ENCODE measurements at regions not wholly inside any gene's neighbourhood (a gene's known extent, or its start where the extent isn't known, plus 50 kb on each side); places are given as distances from the start of the nearest gene placed in this dataset.

GRCh38 chr2:34853646-34854045 is 1254.5 kb upstream of the FAM98A start:
- Histone ChIP-seq H3K9me3 (ENCODE audit: control insufficient read depth, low read length) (no peaks in the 10 kb centered on the region), H3K4me1 (ENCODE audit: control insufficient read depth, insufficient read depth, low read length, poor library complexity, severe bottlenecking) (no peaks in the 10 kb centered on the region), H3K27ac (ENCODE audit: insufficient read depth, low read length, poor library complexity, severe bottlenecking) (no peak overlapping the region), H3K36me3 (ENCODE audit: control insufficient read depth, insufficient read depth, low read length) (no peaks in the 10 kb centered on the region), H3K27me3 (replicated peaks; ENCODE audit: control insufficient read depth, insufficient read depth, low read length, poor library complexity, severe bottlenecking) (no peaks in the 10 kb centered on the region), H3K4me3 (ENCODE audit: insufficient read depth, low read depth, low read length, poor library complexity, severe bottlenecking) (no peak overlapping the region)
- DNase-seq: no peak

GRCh38 chr2:34851804-34852203 is 1252.7 kb upstream of the FAM98A start:
- no peaks in the 10 kb centered on the region for H3K9me3 ChIP-seq (ENCODE audit: control insufficient read depth, low read length)
- H3K4me3 ChIP-seq (ENCODE audit: insufficient read depth, low read depth, low read length, poor library complexity, severe bottlenecking): no peak overlapping the region
- H3K27ac ChIP-seq (ENCODE audit: insufficient read depth, low read length, poor library complexity, severe bottlenecking): no peak overlapping the region
- no peaks in the 10 kb centered on the region for H3K36me3 ChIP-seq (ENCODE audit: control insufficient read depth, insufficient read depth, low read length)
- no peaks in the 10 kb centered on the region for H3K27me3 ChIP-seq (replicated peaks; ENCODE audit: control insufficient read depth, insufficient read depth, low read length, poor library complexity, severe bottlenecking)
- no peak for DNase-seq
- H3K4me1 ChIP-seq (ENCODE audit: control insufficient read depth, insufficient read depth, low read length, poor library complexity, severe bottlenecking): no peaks in the 10 kb centered on the region

GRCh38 chr2:34849827-34850226 is 1250.7 kb upstream of the FAM98A start:
- H3K36me3 ChIP-seq (ENCODE audit: control insufficient read depth, insufficient read depth, low read length): no peaks in the 10 kb centered on the region
- no peaks in the 10 kb centered on the region for H3K4me1 ChIP-seq (ENCODE audit: control insufficient read depth, insufficient read depth, low read length, poor library complexity, severe bottlenecking)
- no peak overlapping the region for H3K27ac ChIP-seq (ENCODE audit: insufficient read depth, low read length, poor library complexity, severe bottlenecking)
- DNase-seq: no peak
- H3K27me3 ChIP-seq (replicated peaks; ENCODE audit: control insufficient read depth, insufficient read depth, low read length, poor library complexity, severe bottlenecking): no peaks in the 10 kb centered on the region
- no peaks in the 10 kb centered on the region for H3K9me3 ChIP-seq (ENCODE audit: control insufficient read depth, low read length)
- H3K4me3 ChIP-seq (ENCODE audit: insufficient read depth, low read depth, low read length, poor library complexity, severe bottlenecking): no peak overlapping the region

- Histone ChIP-seq H3K36me3 (ENCODE audit: control insufficient read depth, insufficient read depth, low read length) (no peaks in the 10 kb centered on the region), H3K27ac (ENCODE audit: insufficient read depth, low read length, poor library complexity, severe bottlenecking) (no peak overlapping the region), H3K4me3 (ENCODE audit: insufficient read depth, low read depth, low read length, poor library complexity, severe bottlenecking) (no peak overlapping the region), H3K4me1 (ENCODE audit: control insufficient read depth, insufficient read depth, low read length, poor library complexity, severe bottlenecking) (no peaks in the 10 kb centered on the region), H3K27me3 (replicated peaks; ENCODE audit: control insufficient read depth, insufficient read depth, low read length, poor library complexity, severe bottlenecking) (no peaks in the 10 kb centered on the region), H3K9me3 (ENCODE audit: control insufficient read depth, low read length) (no peaks in the 10 kb centered on the region)
- no peak for DNase-seq
These were observed 1249.6 kb upstream of the FAM98A start for GRCh38 chr2:34848691-34849090.

- no peak for DNase-seq
- Histone ChIP-seq H3K4me3 (ENCODE audit: insufficient read depth, low read depth, low read length, poor library complexity, severe bottlenecking) (no peak overlapping the region), H3K9me3 (ENCODE audit: control insufficient read depth, low read length) (no peaks in the 10 kb centered on the region), H3K4me1 (ENCODE audit: control insufficient read depth, insufficient read depth, low read length, poor library complexity, severe bottlenecking) (no peaks in the 10 kb centered on the region), H3K27me3 (replicated peaks; ENCODE audit: control insufficient read depth, insufficient read depth, low read length, poor library complexity, severe bottlenecking) (no peaks in the 10 kb centered on the region), H3K36me3 (ENCODE audit: control insufficient read depth, insufficient read depth, low read length) (no peaks in the 10 kb centered on the region), H3K27ac (ENCODE audit: insufficient read depth, low read length, poor library complexity, severe bottlenecking) (no peak overlapping the region)
These were observed 1249.0 kb upstream of the FAM98A start for GRCh38 chr2:34848132-34848531.

- DNase-seq: no peak
- Histone ChIP-seq H3K9me3 (ENCODE audit: control insufficient read depth, low read length) (no peaks in the 10 kb centered on the region), H3K4me3 (ENCODE audit: insufficient read depth, low read depth, low read length, poor library complexity, severe bottlenecking) (no peak overlapping the region), H3K27ac (ENCODE audit: insufficient read depth, low read length, poor library complexity, severe bottlenecking) (no peak overlapping the region), H3K27me3 (replicated peaks; ENCODE audit: control insufficient read depth, insufficient read depth, low read length, poor library complexity, severe bottlenecking) (no peaks in the 10 kb centered on the region), H3K36me3 (ENCODE audit: control insufficient read depth, insufficient read depth, low read length) (no peaks in the 10 kb centered on the region), H3K4me1 (ENCODE audit: control insufficient read depth, insufficient read depth, low read length, poor library complexity, severe bottlenecking) (no peaks in the 10 kb centered on the region)
These were observed 1245.5 kb upstream of the FAM98A start for GRCh38 chr2:34844629-34845028.

GRCh38 chr2:34838408-34838807 is 1239.3 kb upstream of the FAM98A start:
- H3K27me3 ChIP-seq (replicated peaks; ENCODE audit: control insufficient read depth, insufficient read depth, low read length, poor library complexity, severe bottlenecking): no peaks in the 10 kb centered on the region
- no peak for DNase-seq
- no peak overlapping the region for H3K27ac ChIP-seq (ENCODE audit: insufficient read depth, low read length, poor library complexity, severe bottlenecking)

GRCh38 chr2:34836361-34836760 is 1237.3 kb upstream of the FAM98A start:
- Histone ChIP-seq H3K4me1 (ENCODE audit: control insufficient read depth, insufficient read depth, low read length, poor library complexity, severe bottlenecking) (no peaks in the 10 kb centered on the region), H3K4me3 (ENCODE audit: insufficient read depth, low read depth, low read length, poor library complexity, severe bottlenecking) (no peak overlapping the region), H3K9me3 (ENCODE audit: control insufficient read depth, low read length) (no peaks in the 10 kb centered on the region), H3K27me3 (replicated peaks; ENCODE audit: control insufficient read depth, insufficient read depth, low read length, poor library complexity, severe bottlenecking) (no peaks in the 10 kb centered on the region), H3K27ac (ENCODE audit: insufficient read depth, low read length, poor library complexity, severe bottlenecking) (no peak overlapping the region), H3K36me3 (ENCODE audit: control insufficient read depth, insufficient read depth, low read length) (no peaks in the 10 kb centered on the region)
- DNase-seq: no peak

More at GRCh38 chr2:34838408-34838807, 1239.3 kb upstream of the FAM98A start:
- no peak overlapping the region for H3K4me3 ChIP-seq (ENCODE audit: insufficient read depth, low read depth, low read length, poor library complexity, severe bottlenecking)
- H3K9me3 ChIP-seq (ENCODE audit: control insufficient read depth, low read length): no peaks in the 10 kb centered on the region
- no peaks in the 10 kb centered on the region for H3K36me3 ChIP-seq (ENCODE audit: control insufficient read depth, insufficient read depth, low read length)
- no peaks in the 10 kb centered on the region for H3K4me1 ChIP-seq (ENCODE audit: control insufficient read depth, insufficient read depth, low read length, poor library complexity, severe bottlenecking)

GRCh38 chr2:34831096-34831495 is 1232.0 kb upstream of the FAM98A start:
- Histone ChIP-seq H3K9me3 (ENCODE audit: control insufficient read depth, low read length) (no peaks in the 10 kb centered on the region), H3K36me3 (ENCODE audit: control insufficient read depth, insufficient read depth, low read length) (no peaks in the 10 kb centered on the region), H3K27ac (ENCODE audit: insufficient read depth, low read length, poor library complexity, severe bottlenecking) (no peak overlapping the region), H3K4me3 (ENCODE audit: insufficient read depth, low read depth, low read length, poor library complexity, severe bottlenecking) (no peak overlapping the region), H3K27me3 (replicated peaks; ENCODE audit: control insufficient read depth, insufficient read depth, low read length, poor library complexity, severe bottlenecking) (no peaks in the 10 kb centered on the region), H3K4me1 (ENCODE audit: control insufficient read depth, insufficient read depth, low read length, poor library complexity, severe bottlenecking) (no peaks in the 10 kb centered on the region)
- no peak for DNase-seq

- no peak for DNase-seq
- H3K36me3 ChIP-seq (ENCODE audit: control insufficient read depth, insufficient read depth, low read length): no peaks in the 10 kb centered on the region
- no peaks in the 10 kb centered on the region for H3K27me3 ChIP-seq (replicated peaks; ENCODE audit: control insufficient read depth, insufficient read depth, low read length, poor library complexity, severe bottlenecking)
- H3K4me1 ChIP-seq (ENCODE audit: control insufficient read depth, insufficient read depth, low read length, poor library complexity, severe bottlenecking): no peaks in the 10 kb centered on the region
- H3K4me3 ChIP-seq (ENCODE audit: insufficient read depth, low read depth, low read length, poor library complexity, severe bottlenecking): no peak overlapping the region
- no peaks in the 10 kb centered on the region for H3K9me3 ChIP-seq (ENCODE audit: control insufficient read depth, low read length)
- no peak overlapping the region for H3K27ac ChIP-seq (ENCODE audit: insufficient read depth, low read length, poor library complexity, severe bottlenecking)
These were observed 1229.4 kb upstream of the FAM98A start for GRCh38 chr2:34828481-34828880.

GRCh38 chr2:34827398-34827797 is 1228.3 kb upstream of the FAM98A start:
- no peaks in the 10 kb centered on the region for H3K27me3 ChIP-seq (replicated peaks; ENCODE audit: control insufficient read depth, insufficient read depth, low read length, poor library complexity, severe bottlenecking)
- H3K4me1 ChIP-seq (ENCODE audit: control insufficient read depth, insufficient read depth, low read length, poor library complexity, severe bottlenecking): no peaks in the 10 kb centered on the region
- no peaks in the 10 kb centered on the region for H3K36me3 ChIP-seq (ENCODE audit: control insufficient read depth, insufficient read depth, low read length)
- H3K4me3 ChIP-seq (ENCODE audit: insufficient read depth, low read depth, low read length, poor library complexity, severe bottlenecking): no peak overlapping the region
- no peak for DNase-seq
- no peak overlapping the region for H3K27ac ChIP-seq (ENCODE audit: insufficient read depth, low read length, poor library complexity, severe bottlenecking)
- H3K9me3 ChIP-seq (ENCODE audit: control insufficient read depth, low read length): no peaks in the 10 kb centered on the region
